Hepatocyte (in vitro differentiated cells): ENCODE measurements at regions not wholly inside any gene's neighbourhood (a gene's known extent, or its start where the extent isn't known, plus 50 kb on each side); places are given as distances from the start of the nearest gene placed in this dataset.

Source experiments
- DNase-seq: peaks from one replicate; pipeline ENCODE4 v3.0.0-alpha.2; 2016; ENCODE audit warnings: low spot score
- H2AFZ ChIP-seq: fragments of 200-600 bp; sonication (generic); 2 replicates; pipeline ENCODE4 v1.6.0; 2016; ENCODE audit warnings: antibody characterized with exemption, mild to moderate bottlenecking
- H3K27ac ChIP-seq: fragments of 200-600 bp; sonication (generic); 2 replicates; pipeline ENCODE4 v1.5.1; 2016; ENCODE audit warnings: mild to moderate bottlenecking
- H3K27me3 ChIP-seq: fragments of 200-600 bp; sonication (generic); 2 replicates; pipeline ENCODE4 v1.6.1; 2016
- H3K36me3 ChIP-seq: fragments of 200-600 bp; sonication (generic); replicated peaks from 2 replicates; pipeline ENCODE4 v1.5.1; 2016; ENCODE audit warnings: low read depth; ENCODE audit not compliant: insufficient read depth
- H3K4me1 ChIP-seq: fragments of 200-600 bp; sonication (generic); 2 replicates; pipeline ENCODE4 v1.5.1; 2016; ENCODE audit warnings: mild to moderate bottlenecking, moderate library complexity; ENCODE audit not compliant: insufficient read depth
- H3K4me2 ChIP-seq: fragments of 200-600 bp; sonication (generic); 2 replicates; pipeline ENCODE4 v1.6.0; 2016
- H3K4me3 ChIP-seq: fragments of 200-600 bp; sonication (generic); 2 replicates; pipeline ENCODE4 v1.5.1; 2016; ENCODE audit warnings: mild to moderate bottlenecking
- H3K79me2 ChIP-seq: fragments of 200-600 bp; sonication (generic); 2 replicates; pipeline ENCODE4 v1.6.0; 2017; ENCODE audit warnings: mild to moderate bottlenecking
- H3K9me2 ChIP-seq: fragments of 200-600 bp; sonication (generic); replicated peaks from 2 replicates; pipeline ENCODE4 v1.6.0; 2017; ENCODE audit warnings: mild to moderate bottlenecking; ENCODE audit not compliant: insufficient read depth
- H3K9me3 ChIP-seq: fragments of 200-600 bp; sonication (generic); 2 replicates; pipeline ENCODE4 v1.5.1; 2016; ENCODE audit warnings: low read depth, mild to moderate bottlenecking
- H4K20me1 ChIP-seq: fragments of 200-600 bp; sonication (generic); 2 replicates; pipeline ENCODE4 v1.6.0; 2016; ENCODE audit warnings: mild to moderate bottlenecking; ENCODE audit not compliant: insufficient read depth, poor library complexity, severe bottlenecking
- EZH2 ChIP-seq: fragments of 200-600 bp; sonication (generic); IDR thresholded peaks from 2 replicates; pipeline ENCODE4 v1.6.1; 2016; ENCODE audit warnings: antibody characterized with exemption, mild to moderate bottlenecking, borderline replicate concordance
- EZH2phosphoT487 ChIP-seq: fragments of 200-600 bp; sonication (generic); IDR thresholded peaks from one replicate; pipeline ENCODE4 v1.6.1; 2018; ENCODE audit warnings: antibody characterized with exemption, mild to moderate bottlenecking, low read depth, moderate library complexity; ENCODE audit not compliant: unreplicated experiment, severe bottlenecking
- WGBS: methylation state at CpG from one replicate; pipeline ENCODE4 v1.1.6; 2016; ENCODE audit warnings: low lambda C conversion rate; ENCODE audit errors: missing lambda C conversion rate; 5-methylcytosine and 5-hydroxymethylcytosine counted together
- TF ChIP-seq, protein P1 (sequence below): fragments of 200-600 bp; sonication (generic); IDR thresholded peaks from 2 replicates; pipeline ENCODE4 v1.5.1; 2016; ENCODE audit warnings: antibody characterized with exemption, mild to moderate bottlenecking; ENCODE audit not compliant: poor library complexity

DNA sequence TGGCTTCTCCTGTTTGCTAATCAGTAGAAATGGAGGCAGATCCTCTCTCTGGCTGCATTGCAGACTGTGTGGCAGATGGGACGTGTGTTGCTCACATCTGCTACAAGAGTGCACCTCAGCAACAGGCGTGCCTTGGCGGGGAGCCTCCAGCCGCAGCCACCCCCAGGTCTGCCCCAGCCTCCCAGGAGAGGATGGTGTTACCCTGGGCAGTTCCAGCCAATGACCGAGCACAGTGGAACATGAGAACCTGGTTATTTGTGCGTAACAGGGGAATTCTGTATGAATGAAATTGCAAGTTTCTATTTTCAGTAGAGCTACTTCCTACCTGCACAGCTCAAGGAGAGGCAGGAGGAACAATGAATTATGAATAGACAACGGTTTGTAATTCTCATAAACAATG is 130.6 kb upstream of the CBLN2 start:
- H3K27ac ChIP-seq: no peak overlapping the region
- H3K9me2 ChIP-seq: no peaks in the 10 kb centered on the region
- H3K36me3 ChIP-seq: no peaks in the 10 kb centered on the region
- 85% methylated on average over 7 of the region's 7 CpGs for WGBS
- H3K4me3 ChIP-seq: no peak overlapping the region
- no peaks in the 10 kb centered on the region for H4K20me1 ChIP-seq
- H3K9me3 ChIP-seq: no peaks in the 10 kb centered on the region
- H2AFZ ChIP-seq: no peak overlapping the region
- DNase-seq: no peak
- no peak overlapping the region for H3K4me2 ChIP-seq
- H3K4me1 ChIP-seq: no peaks in the 10 kb centered on the region
- TF ChIP-seq EZH2phosphoT487: no peak
- H3K27me3 ChIP-seq: no peaks in the 10 kb centered on the region
- H3K79me2 ChIP-seq: no peaks in the 10 kb centered on the region

DNA sequence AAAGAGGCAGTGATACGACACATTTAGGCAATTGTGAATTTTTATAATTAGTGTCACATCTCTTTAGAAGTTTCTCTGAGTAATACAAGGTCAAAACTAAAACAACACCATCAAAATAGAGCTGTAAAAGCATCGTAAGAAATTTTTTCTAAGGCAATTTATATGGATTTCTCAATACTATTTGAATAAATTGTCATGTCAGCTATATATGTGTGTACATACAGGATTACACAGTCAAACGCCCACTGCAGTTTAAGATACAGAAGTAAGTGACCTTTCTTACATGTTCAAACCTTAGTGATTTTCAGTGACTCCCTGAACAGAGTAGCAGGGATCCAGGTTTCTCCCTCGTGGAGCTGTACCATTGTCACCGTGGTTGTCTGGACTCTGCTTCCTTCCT is 129.1 kb upstream of the CBLN2 start:
- DNase-seq: no peak
- Histone ChIP-seq H3K9me3 (no peaks in the 10 kb centered on the region), H3K4me3 (no peak overlapping the region), H3K27me3 (no peaks in the 10 kb centered on the region), H3K79me2 (no peaks in the 10 kb centered on the region), H3K36me3 (no peaks in the 10 kb centered on the region), H4K20me1 (no peaks in the 10 kb centered on the region), H3K4me2 (no peak overlapping the region), H3K9me2 (no peaks in the 10 kb centered on the region), H3K27ac (no peak overlapping the region), H2AFZ (no peak overlapping the region), H3K4me1 (no peaks in the 10 kb centered on the region)
- TF ChIP-seq, protein P1, sequence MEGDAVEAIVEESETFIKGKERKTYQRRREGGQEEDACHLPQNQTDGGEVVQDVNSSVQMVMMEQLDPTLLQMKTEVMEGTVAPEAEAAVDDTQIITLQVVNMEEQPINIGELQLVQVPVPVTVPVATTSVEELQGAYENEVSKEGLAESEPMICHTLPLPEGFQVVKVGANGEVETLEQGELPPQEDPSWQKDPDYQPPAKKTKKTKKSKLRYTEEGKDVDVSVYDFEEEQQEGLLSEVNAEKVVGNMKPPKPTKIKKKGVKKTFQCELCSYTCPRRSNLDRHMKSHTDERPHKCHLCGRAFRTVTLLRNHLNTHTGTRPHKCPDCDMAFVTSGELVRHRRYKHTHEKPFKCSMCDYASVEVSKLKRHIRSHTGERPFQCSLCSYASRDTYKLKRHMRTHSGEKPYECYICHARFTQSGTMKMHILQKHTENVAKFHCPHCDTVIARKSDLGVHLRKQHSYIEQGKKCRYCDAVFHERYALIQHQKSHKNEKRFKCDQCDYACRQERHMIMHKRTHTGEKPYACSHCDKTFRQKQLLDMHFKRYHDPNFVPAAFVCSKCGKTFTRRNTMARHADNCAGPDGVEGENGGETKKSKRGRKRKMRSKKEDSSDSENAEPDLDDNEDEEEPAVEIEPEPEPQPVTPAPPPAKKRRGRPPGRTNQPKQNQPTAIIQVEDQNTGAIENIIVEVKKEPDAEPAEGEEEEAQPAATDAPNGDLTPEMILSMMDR: no peak
- TF ChIP-seq EZH2phosphoT487 (no peak), EZH2 (no peak)
- 78% methylated on average over 5 of the region's 5 CpGs for WGBS

GRCh38 chr18:72672364-72673184 is 128.4 kb upstream of the CBLN2 start:
- Histone ChIP-seq H3K4me1 (no peaks in the 10 kb centered on the region), H4K20me1 (no peaks in the 10 kb centered on the region), H3K9me3 (no peaks in the 10 kb centered on the region), H3K9me2 (no peaks in the 10 kb centered on the region), H3K36me3 (no peaks in the 10 kb centered on the region), H3K4me3 (no peak overlapping the region), H3K27me3 (no peaks in the 10 kb centered on the region), H3K79me2 (no peaks in the 10 kb centered on the region), H3K4me2 (no peak overlapping the region), H2AFZ (no peak overlapping the region), H3K27ac (no peak overlapping the region)
- TF ChIP-seq EZH2phosphoT487 (no peak), EZH2 (no peak)
- TF ChIP-seq, protein P1: peak; percentile 80
- peak; percentile 63 for DNase-seq
- 74% methylated on average over 11 of the region's 11 CpGs for WGBS

- Histone ChIP-seq H3K9me3 (no peaks in the 10 kb centered on the region), H3K4me2 (no peak overlapping the region), H4K20me1 (no peaks in the 10 kb centered on the region), H3K27ac (no peak overlapping the region), H3K9me2 (no peaks in the 10 kb centered on the region), H3K4me3 (no peak overlapping the region), H3K79me2 (no peaks in the 10 kb centered on the region), H3K27me3 (no peaks in the 10 kb centered on the region), H3K4me1 (no peaks in the 10 kb centered on the region), H3K36me3 (no peaks in the 10 kb centered on the region), H2AFZ (no peak overlapping the region)
- no peak for DNase-seq
- TF ChIP-seq, protein P1: no peak
- TF ChIP-seq EZH2 (no peak), EZH2phosphoT487 (no peak)
- 92% methylated on average over 6 of the region's 6 CpGs for WGBS
Observed at GRCh38 chr18:72667932-72668331, 123.8 kb upstream of the CBLN2 start.
